NB4 (cell line): ENCODE measurements at regions not wholly inside any gene's neighbourhood (a gene's known extent, or its start where the extent isn't known, plus 50 kb on each side); places are given as distances from the start of the nearest gene placed in this dataset.

Experiments used
- DNase-seq: peaks from one replicate; pipeline ENCODE4 v3.0.0; 2010; ENCODE audit warnings: low read depth
- H3K4me3 ChIP-seq: one replicate; pipeline ENCODE4 v1.5.1; 2011; ENCODE audit warnings: mild to moderate bottlenecking, low read depth, low read length, moderate library complexity
- CTCF ChIP-seq: IDR thresholded peaks from one replicate; pipeline ENCODE4 v1.5.1; 2012; ENCODE audit warnings: low read depth, low read length
- MAX ChIP-seq: IDR thresholded peaks from 2 replicates; pipeline ENCODE4 v1.6.1; 2011; ENCODE audit warnings: low read depth, low read length
- MYC ChIP-seq: IDR thresholded peaks from 2 replicates; pipeline ENCODE4 v1.6.1; 2011; ENCODE audit warnings: low read depth, low read length
- POLR2A ChIP-seq: IDR thresholded peaks from 2 replicates; pipeline ENCODE4 v1.6.1; 2011; ENCODE audit warnings: mild to moderate bottlenecking; ENCODE audit not compliant: insufficient read length; ENCODE audit errors: extremely low read depth

GRCh38 chr4:134888156-134888555 is 686.6 kb upstream of the PABPC4L start:
- H3K4me3 ChIP-seq, result no peak overlapping the region
- TF ChIP-seq MYC, result no peak
- no peak for TF ChIP-seq MAX
- TF ChIP-seq CTCF, result no peak
- TF ChIP-seq POLR2A, result no peak
- no peak for DNase-seq

GRCh38 chr4:134885436-134885835 is 683.8 kb upstream of the PABPC4L start:
- no peak overlapping the region for H3K4me3 ChIP-seq
- DNase-seq, result peak; percentile 3
- TF ChIP-seq CTCF, result no peak
- no peak for TF ChIP-seq POLR2A
- TF ChIP-seq MAX, result no peak
- no peak for TF ChIP-seq MYC

GRCh38 chr4:134883831-134884449 is 682.4 kb upstream of the PABPC4L start:
- no peak for DNase-seq

GRCh38 chr4:134879019-134879418 is 677.4 kb upstream of the PABPC4L start:
- no peak overlapping the region for H3K4me3 ChIP-seq
- no peak for DNase-seq
- TF ChIP-seq MYC (no peak), MAX (no peak), POLR2A (no peak), CTCF (no peak)

More at GRCh38 chr4:134883831-134884449, 682.4 kb upstream of the PABPC4L start:
- no peak for TF ChIP-seq CTCF
- TF ChIP-seq POLR2A, result no peak
- no peak for TF ChIP-seq MYC
- no peak for TF ChIP-seq MAX
- H3K4me3 ChIP-seq, result no peak overlapping the region

GRCh38 chr4:134867027-134867426 is 665.4 kb upstream of the PABPC4L start:
- no peak overlapping the region for H3K4me3 ChIP-seq
- no peak for DNase-seq
- no peak for TF ChIP-seq MAX
- TF ChIP-seq CTCF, result no peak

GRCh38 chr4:134865675-134866074 is 664.1 kb upstream of the PABPC4L start:
- no peak for DNase-seq
- no peak for TF ChIP-seq POLR2A
- TF ChIP-seq CTCF, result no peak
- TF ChIP-seq MAX, result no peak
- no peak for TF ChIP-seq MYC
- no peak overlapping the region for H3K4me3 ChIP-seq
